SK-N-SH (cell line): ENCODE measurements at regions not wholly inside any gene's neighbourhood (a gene's known extent, or its start where the extent isn't known, plus 50 kb on each side); places are given as distances from the start of the nearest gene placed in this dataset.

Experiments used
- CTCF ChIA-PET: fragments of 300-600, 350-600 bp; formaldehyde crosslinking; extraction: SDS; loops from one replicate; lab custom pipeline; 2021; lab: Yijun Ruan, JAX
- POLR2A ChIA-PET: fragments of 350-600 bp; sonication (Branson Sonifier 250); formaldehyde crosslinking; extraction: SDS; loops from one replicate; lab custom pipeline; 2020; ENCODE audit warnings: antibody characterized with exemption, inconsistent platforms; lab: Yijun Ruan, JAX
- DNase-seq: peaks from one replicate; pipeline ENCODE4 v3.0.0; 2012
- H2AFZ ChIP-seq: fragments of 200-600 bp; sonication (generic); 2 replicates; pipeline ENCODE4 v1.8.1; 2016; ENCODE audit warnings: antibody characterized with exemption, mild to moderate bottlenecking, low read depth
- H3F3A ChIP-seq: fragments of 200-600 bp; sonication (generic); replicated peaks from 2 replicates; pipeline ENCODE3; 2016; ENCODE audit warnings: antibody characterized with exemption, mild to moderate bottlenecking; ENCODE audit not compliant: insufficient read depth
- H3K27ac ChIP-seq, 2 experiments: fragments of 200-500 bp in 1 of 2; fragments of 200-600 bp in 1 of 2; sonication (Bioruptor generic) in 1 of 2; sonication (generic), shearing (Covaris generic) in 1 of 2; 2 replicates each; pipeline versions ENCODE4 v1.5.1 to v1.6.1; 2014 to 2016; ENCODE audit warnings: low read depth in 2 of 2, inconsistent platforms in 1 of 2, low read length in 1 of 2, mild to moderate bottlenecking in 1 of 2, mixed read lengths in 1 of 2
- H3K27me3 ChIP-seq: fragments of 200-600 bp; sonication (generic), shearing (Covaris generic); 2 replicates; pipeline ENCODE4 v1.6.1; 2016; ENCODE audit warnings: mixed run types; ENCODE audit not compliant: insufficient read depth
- H3K36me3 ChIP-seq, 2 experiments: fragments of 200-500 bp in 1 of 2; fragments of 200-600 bp in 1 of 2; sonication (Bioruptor generic) in 1 of 2; sonication (generic) in 1 of 2; replicated peaks in 1 of 2; 2 replicates each; pipeline versions ENCODE3 to v1.5.1; 2014 to 2016; ENCODE audit warnings: low read length in 1 of 2, mild to moderate bottlenecking in 1 of 2; ENCODE audit not compliant: insufficient read depth in 2 of 2, control insufficient read depth in 1 of 2
- H3K4me1 ChIP-seq, 2 experiments: fragments of 200-500 bp in 1 of 2; fragments of 200-600 bp in 1 of 2; sonication (Bioruptor generic) in 1 of 2; sonication (generic), shearing (Covaris generic) in 1 of 2; 2 replicates each; pipeline versions ENCODE4 v1.5.1 to v1.6.1; 2014 to 2016; ENCODE audit warnings: low read depth in 1 of 2, low read length in 1 of 2, mixed run types in 1 of 2; ENCODE audit not compliant: insufficient read depth in 2 of 2, control insufficient read depth in 1 of 2
- H3K4me2 ChIP-seq: fragments of 200-600 bp; sonication (generic), shearing (Covaris generic); 2 replicates; pipeline ENCODE4 v1.6.1; 2017; ENCODE audit warnings: mixed run types
- H3K4me3 ChIP-seq, 2 experiments: fragments of 200-500 bp in 1 of 2; fragments of 200-600 bp in 1 of 2; sonication (Bioruptor generic) in 1 of 2; sonication (generic), shearing (Covaris generic) in 1 of 2; 2 replicates each; pipeline versions ENCODE4 v1.5.1 to v1.8.1; 2014 to 2016; ENCODE audit warnings: low read depth in 2 of 2, inconsistent platforms in 1 of 2, low read length in 1 of 2, mild to moderate bottlenecking in 1 of 2, mixed read lengths in 1 of 2, moderate library complexity in 1 of 2
- H3K79me2 ChIP-seq: fragments of 200-600 bp; sonication (generic); 2 replicates; pipeline ENCODE4 v1.8.1; 2017; ENCODE audit warnings: mild to moderate bottlenecking; ENCODE audit not compliant: insufficient read depth
- H3K9ac ChIP-seq: fragments of 200-600 bp; sonication (generic); 2 replicates; pipeline ENCODE4 v1.6.1; 2017; ENCODE audit warnings: mixed run types
- H3K9me2 ChIP-seq: fragments of 200-600 bp; sonication (generic); 2 replicates; pipeline ENCODE4 v1.6.1; 2017; ENCODE audit warnings: mixed run types
- H3K9me3 ChIP-seq: fragments of 200-600 bp; sonication (generic); 2 replicates; pipeline ENCODE4 v1.6.1; 2017; ENCODE audit warnings: mixed run types, mild to moderate bottlenecking, moderate library complexity
- H4K20me1 ChIP-seq: fragments of 200-600 bp; sonication (generic); 2 replicates; pipeline ENCODE4 v1.6.1; 2017; ENCODE audit warnings: mild to moderate bottlenecking, mixed run types; ENCODE audit not compliant: insufficient read depth
- CHD2 ChIP-seq: fragments of 150-350 bp; IDR thresholded peaks from 2 replicates; pipeline ENCODE4 v1.6.1; 2018; ENCODE audit warnings: low read length; ENCODE audit not compliant: partially characterized antibody
- ELF1 ChIP-seq: IDR thresholded peaks from 2 replicates; pipeline ENCODE4 v1.4.0; 2012
- EP300 ChIP-seq, 2 experiments: IDR thresholded peaks; 2 replicates each; pipeline versions ENCODE4 v1.4.0 to v1.6.1; 2012; ENCODE audit warnings: borderline replicate concordance in 1 of 2, low read depth in 1 of 2, low read length in 1 of 2
- EZH2phosphoT487 ChIP-seq: fragments of 200-600 bp; sonication (generic); IDR thresholded peaks from 2 replicates; pipeline ENCODE4 v1.6.1; 2017; ENCODE audit warnings: low read depth, mixed run types, mild to moderate bottlenecking, antibody characterized with exemption, moderate library complexity, borderline replicate concordance
- FOSL2 ChIP-seq: IDR thresholded peaks from 2 replicates; pipeline ENCODE4 v1.4.0; 2012; ENCODE audit warnings: low read depth, mild to moderate bottlenecking, moderate library complexity, borderline replicate concordance
- FOXM1 ChIP-seq: IDR thresholded peaks from 2 replicates; pipeline ENCODE4 v1.4.0; 2012; ENCODE audit warnings: low read depth, mild to moderate bottlenecking
- IRF3 ChIP-seq: fragments of 150-350 bp; IDR thresholded peaks from 2 replicates; pipeline ENCODE4 v1.6.1; 2016; ENCODE audit warnings: mild to moderate bottlenecking, low read depth, low read length
- MAX ChIP-seq: IDR thresholded peaks from 2 replicates; pipeline ENCODE4 v1.4.0; 2012; ENCODE audit warnings: low read depth
- NFIC ChIP-seq: IDR thresholded peaks from 2 replicates; pipeline ENCODE4 v1.4.0; 2012; ENCODE audit warnings: borderline replicate concordance
- PBX3 ChIP-seq: IDR thresholded peaks from 2 replicates; pipeline ENCODE4; 2012
- RAD21 ChIP-seq: IDR thresholded peaks from 2 replicates; pipeline ENCODE4 v1.6.1; 2012; ENCODE audit warnings: mild to moderate bottlenecking, low read length
- RCOR1 ChIP-seq: fragments of 150-350 bp; IDR thresholded peaks from 2 replicates; pipeline ENCODE4 v1.6.1; 2017; ENCODE audit warnings: antibody characterized with exemption, low read length
- RFX5 ChIP-seq: IDR thresholded peaks from 2 replicates; pipeline ENCODE4 v1.6.1; 2012; ENCODE audit warnings: mild to moderate bottlenecking, improper control_type of control experiment, low read length
- SMC3 ChIP-seq: IDR thresholded peaks from 2 replicates; pipeline ENCODE4 v1.6.1; 2012; ENCODE audit warnings: low read depth, low read length, improper control_type of control experiment
- TAF1 ChIP-seq: IDR thresholded peaks from 2 replicates; pipeline ENCODE4 v1.6.1; 2012; ENCODE audit warnings: low read depth, mild to moderate bottlenecking, low read length, moderate library complexity, borderline replicate concordance
- TCF12 ChIP-seq: IDR thresholded peaks from 2 replicates; pipeline ENCODE4 v1.4.0; 2012
- TEAD4 ChIP-seq: IDR thresholded peaks from 2 replicates; pipeline ENCODE4 v1.4.0; 2012; ENCODE audit warnings: mild to moderate bottlenecking, borderline replicate concordance; ENCODE audit not compliant: insufficient read depth
- YY1 ChIP-seq: IDR thresholded peaks from 2 replicates; pipeline ENCODE4 v1.4.0; 2012; ENCODE audit warnings: low read depth, mild to moderate bottlenecking
- WGBS: methylation state at CpG from one replicate; pipeline ENCODE4 v1.1.6; 2017; ENCODE audit warnings: low lambda C conversion rate; 5-methylcytosine and 5-hydroxymethylcytosine counted together
- TF ChIP-seq, protein P1 (sequence below): IDR thresholded peaks from 2 replicates; pipeline ENCODE4 v1.6.1; 2012; ENCODE audit warnings: mild to moderate bottlenecking, low read depth, low read length, moderate library complexity

DNA sequence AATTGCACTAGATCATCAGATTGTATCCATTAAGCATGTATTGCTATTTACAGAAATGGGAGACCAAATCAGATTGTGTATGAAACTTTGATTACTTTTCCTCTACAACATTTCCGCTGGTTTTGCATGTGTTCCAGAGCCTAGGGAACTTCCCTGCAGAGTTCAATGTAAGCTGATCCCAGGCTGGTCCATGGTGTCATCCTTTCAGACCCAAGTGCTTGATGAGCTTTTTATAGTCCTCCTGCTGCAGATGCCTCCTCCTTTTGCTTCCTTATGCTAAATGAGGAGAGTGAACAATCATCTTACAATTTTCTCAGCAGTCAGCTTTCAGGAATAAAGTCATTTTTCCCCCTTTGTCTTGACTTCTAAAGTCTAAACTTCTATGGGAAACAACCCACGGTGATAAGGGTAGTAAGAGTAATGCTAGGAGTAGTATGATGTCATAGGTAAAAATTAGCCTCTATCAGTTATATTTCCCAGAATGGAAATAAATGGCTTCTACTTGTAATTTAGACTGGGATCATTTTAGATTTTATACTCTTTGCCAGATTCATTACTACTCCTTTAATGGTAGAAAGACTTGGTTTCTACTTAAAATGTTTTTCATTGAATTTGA, 55.1 kb upstream of the SLC4A4 start:
- H3K27me3 ChIP-seq: peaks cover 13% of the 10 kb centered on the region
- no peaks in the 10 kb centered on the region for H3K9me2 ChIP-seq
- TF ChIP-seq TEAD4: no peak
- no peak for TF ChIP-seq EZH2phosphoT487
- TF ChIP-seq IRF3: no peak
- no peak for TF ChIP-seq PBX3
- no peak for TF ChIP-seq RFX5
- no peak for TF ChIP-seq ELF1
- TF ChIP-seq FOSL2: no peak
- no peak for TF ChIP-seq YY1
- TF ChIP-seq, protein P1, sequence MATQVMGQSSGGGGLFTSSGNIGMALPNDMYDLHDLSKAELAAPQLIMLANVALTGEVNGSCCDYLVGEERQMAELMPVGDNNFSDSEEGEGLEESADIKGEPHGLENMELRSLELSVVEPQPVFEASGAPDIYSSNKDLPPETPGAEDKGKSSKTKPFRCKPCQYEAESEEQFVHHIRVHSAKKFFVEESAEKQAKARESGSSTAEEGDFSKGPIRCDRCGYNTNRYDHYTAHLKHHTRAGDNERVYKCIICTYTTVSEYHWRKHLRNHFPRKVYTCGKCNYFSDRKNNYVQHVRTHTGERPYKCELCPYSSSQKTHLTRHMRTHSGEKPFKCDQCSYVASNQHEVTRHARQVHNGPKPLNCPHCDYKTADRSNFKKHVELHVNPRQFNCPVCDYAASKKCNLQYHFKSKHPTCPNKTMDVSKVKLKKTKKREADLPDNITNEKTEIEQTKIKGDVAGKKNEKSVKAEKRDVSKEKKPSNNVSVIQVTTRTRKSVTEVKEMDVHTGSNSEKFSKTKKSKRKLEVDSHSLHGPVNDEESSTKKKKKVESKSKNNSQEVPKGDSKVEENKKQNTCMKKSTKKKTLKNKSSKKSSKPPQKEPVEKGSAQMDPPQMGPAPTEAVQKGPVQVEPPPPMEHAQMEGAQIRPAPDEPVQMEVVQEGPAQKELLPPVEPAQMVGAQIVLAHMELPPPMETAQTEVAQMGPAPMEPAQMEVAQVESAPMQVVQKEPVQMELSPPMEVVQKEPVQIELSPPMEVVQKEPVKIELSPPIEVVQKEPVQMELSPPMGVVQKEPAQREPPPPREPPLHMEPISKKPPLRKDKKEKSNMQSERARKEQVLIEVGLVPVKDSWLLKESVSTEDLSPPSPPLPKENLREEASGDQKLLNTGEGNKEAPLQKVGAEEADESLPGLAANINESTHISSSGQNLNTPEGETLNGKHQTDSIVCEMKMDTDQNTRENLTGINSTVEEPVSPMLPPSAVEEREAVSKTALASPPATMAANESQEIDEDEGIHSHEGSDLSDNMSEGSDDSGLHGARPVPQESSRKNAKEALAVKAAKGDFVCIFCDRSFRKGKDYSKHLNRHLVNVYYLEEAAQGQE: no peak
- no peak for TF ChIP-seq RAD21
- TF ChIP-seq SMC3: no peak
- WGBS: 3% methylated on average over 2 of the region's 2 CpGs
- no peaks in the 10 kb centered on the region for H3K9me3 ChIP-seq
- H3K79me2 ChIP-seq: no peaks in the 10 kb centered on the region
- DNase-seq: no peak
- POLR2A ChIA-PET: no interaction called here
- no peaks in the 10 kb centered on the region for H4K20me1 ChIP-seq
- no peak overlapping the region for H3K4me3 ChIP-seq
- CTCF ChIA-PET: interaction anchor here (0.9 to 1.1 kb wide), 2 partner anchors 13 to 100 kb away, joined by 3 read pairs; no protein-coding TSS in a partner anchor
- no peaks in the 10 kb centered on the region for H3F3A ChIP-seq
- no peak overlapping the region for H3K4me2 ChIP-seq
- no peak overlapping the region for H3K9ac ChIP-seq
- no peak overlapping the region for H2AFZ ChIP-seq
- H3K27ac ChIP-seq: no peak overlapping the region
- H3K36me3 ChIP-seq: no peaks in the 10 kb centered on the region
- no peaks in the 10 kb centered on the region for H3K4me1 ChIP-seq

DNA sequence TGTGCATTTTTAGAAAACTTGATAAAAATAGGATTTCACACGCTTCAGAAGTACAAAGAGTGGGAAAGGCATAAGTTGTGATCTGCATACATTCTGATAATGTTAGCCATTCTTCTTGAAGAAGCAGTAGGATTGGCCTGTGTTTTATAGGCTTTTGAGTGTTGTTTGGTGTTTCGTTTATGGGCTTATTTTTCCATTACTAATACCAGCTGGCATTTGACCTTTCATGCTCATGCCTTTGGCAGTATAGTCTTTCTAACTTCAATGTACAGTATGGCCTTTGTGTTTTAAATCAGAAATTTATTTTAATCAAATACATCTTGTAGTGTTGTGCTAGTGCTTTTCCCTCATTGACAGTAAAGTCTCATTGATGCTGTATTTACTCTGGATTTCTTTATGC, 51.5 kb upstream of the SLC4A4 start:
- no peaks in the 10 kb centered on the region for H4K20me1 ChIP-seq
- TF ChIP-seq TEAD4 (no peak), CHD2 (no peak), FOXM1 (no peak), FOSL2 (no peak), MAX (no peak), NFIC (no peak), EP300 (IDR thresholded peaks at IDR 0.05; ENCODE audit: borderline replicate concordance in 1 of 2, low read depth in 1 of 2, low read length in 1 of 2) (no peak), TAF1 (no peak), TCF12 (no peak), RCOR1 (no peak), EZH2phosphoT487 (no peak)
- no peaks in the 10 kb centered on the region for H3F3A ChIP-seq
- POLR2A ChIA-PET: no interaction called here
- H3K4me2 ChIP-seq: no peak overlapping the region
- no peaks in the 10 kb centered on the region for H3K36me3 ChIP-seq
- 0 out of 2 replicates have a peak, but pooled peaks cover 3% of the 10 kb centered on the region for H3K9me2 ChIP-seq
- no peaks in the 10 kb centered on the region for H3K9me3 ChIP-seq
- H2AFZ ChIP-seq: no peak overlapping the region
- CTCF ChIA-PET: no interaction called here
- H3K9ac ChIP-seq: no peak overlapping the region
- DNase-seq: no peak
- no peak overlapping the region for H3K4me3 ChIP-seq
- no peak overlapping the region for H3K27ac ChIP-seq
- no peaks in the 10 kb centered on the region for H3K79me2 ChIP-seq
- peaks cover 13% of the 10 kb centered on the region for H3K27me3 ChIP-seq
- no peaks in the 10 kb centered on the region for H3K4me1 ChIP-seq
- WGBS: 7% methylated on average over 2 of the region's 2 CpGs
